Thyroid gland (tissue), 4 donors: ENCODE measurements at regions not wholly inside any gene's neighbourhood (a gene's known extent, or its start where the extent isn't known, plus 50 kb on each side); places are given as distances from the start of the nearest gene placed in this dataset.

Source experiments
- DNase-seq, 2 donors: peaks; one replicate each; pipeline ENCODE4 v3.0.0-alpha.2; 2019
- H3K27ac ChIP-seq, 3 donors: fragments of 200-600 bp; sonication (generic); 1 replicate in 2 of 3; 2 replicates in 1 of 3; pipeline ENCODE4 v1.5.1; 2016 to 2019; ENCODE audit warnings: mild to moderate bottlenecking in 1 of 3, moderate library complexity in 1 of 3
- H3K27me3 ChIP-seq: fragments of 200-600 bp; sonication (generic); one replicate; pipeline ENCODE4 v1.5.1; 2019
- H3K36me3 ChIP-seq, 2 donors: fragments of 200-600 bp; sonication (generic); one replicate each; pipeline ENCODE4 v1.5.1; 2016 to 2019
- H3K4me1 ChIP-seq, 2 donors: fragments of 200-600 bp; sonication (generic); one replicate each; pipeline ENCODE4 v1.5.1; 2017 to 2019
- H3K4me3 ChIP-seq, 3 donors: fragments of 200-600 bp; sonication (generic); replicated peaks in 1 of 3; 1 replicate in 2 of 3; 2 replicates in 1 of 3; pipeline ENCODE4 v1.5.1; 2016; ENCODE audit warnings: mild to moderate bottlenecking in 1 of 3
- H3K9me3 ChIP-seq: fragments of 200-600 bp; sonication (generic); one replicate; pipeline ENCODE4 v1.5.1; 2017
- POLR2A ChIP-seq, 2 donors: fragments of 450-650 bp; IDR thresholded peaks; one replicate each; pipeline ENCODE4 v1.6.1; 2017; ENCODE audit warnings: antibody characterized with exemption in 2 of 2, mild to moderate bottlenecking in 2 of 2, moderate library complexity in 1 of 2
- WGBS, 2 donors: methylation state at CpG; one replicate each; pipeline ENCODE4 v1.1.5; 2017; 5-methylcytosine and 5-hydroxymethylcytosine counted together
- intact Hi-C: fragments of 100-400 bp; cut with DNase I; formaldehyde crosslinking; loops from one replicate; pipeline ENCODE4 v1.15.1; 2023
- TF ChIP-seq, protein P1 (sequence below), 6 experiments: fragments of 200-600 bp in 3 of 6; fragments of 450-650 bp in 3 of 6; sonication (generic) in 3 of 6; IDR thresholded peaks; one replicate each; pipeline ENCODE4 v1.5.1; 2016 to 2019; ENCODE audit warnings: antibody characterized with exemption in 6 of 6, mild to moderate bottlenecking in 2 of 6, inconsistent platforms in 1 of 6, moderate library complexity in 1 of 6

DNA sequence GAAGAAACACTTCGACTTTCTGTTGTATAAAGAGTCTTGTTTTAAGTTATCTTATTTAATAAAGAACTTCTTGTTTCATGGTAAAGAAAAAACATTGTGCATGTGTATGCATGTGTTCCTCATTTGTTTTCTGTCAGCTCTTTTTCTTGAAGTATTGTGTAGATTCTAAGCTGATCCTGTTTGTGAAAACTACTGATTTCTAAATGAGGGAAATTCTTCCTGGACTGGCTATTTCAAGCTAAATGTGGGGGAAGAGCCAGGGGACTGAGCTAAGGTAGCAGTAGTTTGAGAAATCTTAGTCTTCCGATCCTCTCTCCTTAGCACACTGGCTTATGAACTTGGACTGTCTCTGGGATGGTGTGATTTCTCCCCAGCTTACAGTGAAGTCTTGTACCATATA lies 56.4 kb upstream of the RBMS1 start:
- H3K36me3 ChIP-seq: no peaks in the 10 kb centered on the region
- no peak overlapping the region for H3K4me3 ChIP-seq
- no peak overlapping the region for H3K27ac ChIP-seq
- TF ChIP-seq, protein P1, sequence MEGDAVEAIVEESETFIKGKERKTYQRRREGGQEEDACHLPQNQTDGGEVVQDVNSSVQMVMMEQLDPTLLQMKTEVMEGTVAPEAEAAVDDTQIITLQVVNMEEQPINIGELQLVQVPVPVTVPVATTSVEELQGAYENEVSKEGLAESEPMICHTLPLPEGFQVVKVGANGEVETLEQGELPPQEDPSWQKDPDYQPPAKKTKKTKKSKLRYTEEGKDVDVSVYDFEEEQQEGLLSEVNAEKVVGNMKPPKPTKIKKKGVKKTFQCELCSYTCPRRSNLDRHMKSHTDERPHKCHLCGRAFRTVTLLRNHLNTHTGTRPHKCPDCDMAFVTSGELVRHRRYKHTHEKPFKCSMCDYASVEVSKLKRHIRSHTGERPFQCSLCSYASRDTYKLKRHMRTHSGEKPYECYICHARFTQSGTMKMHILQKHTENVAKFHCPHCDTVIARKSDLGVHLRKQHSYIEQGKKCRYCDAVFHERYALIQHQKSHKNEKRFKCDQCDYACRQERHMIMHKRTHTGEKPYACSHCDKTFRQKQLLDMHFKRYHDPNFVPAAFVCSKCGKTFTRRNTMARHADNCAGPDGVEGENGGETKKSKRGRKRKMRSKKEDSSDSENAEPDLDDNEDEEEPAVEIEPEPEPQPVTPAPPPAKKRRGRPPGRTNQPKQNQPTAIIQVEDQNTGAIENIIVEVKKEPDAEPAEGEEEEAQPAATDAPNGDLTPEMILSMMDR (IDR thresholded peaks at IDR 0.05): no peak
- no peak for TF ChIP-seq POLR2A (IDR thresholded peaks at IDR 0.05)
- DNase-seq: no peak
- intact Hi-C loops: no loop called here
- H3K27me3 ChIP-seq: no peaks in the 10 kb centered on the region
- no peaks in the 10 kb centered on the region for H3K4me1 ChIP-seq
- H3K9me3 ChIP-seq: no peaks in the 10 kb centered on the region
- WGBS, 2 donors: 90 to 93% methylated on average over 2 of the region's 2 CpGs

DNA sequence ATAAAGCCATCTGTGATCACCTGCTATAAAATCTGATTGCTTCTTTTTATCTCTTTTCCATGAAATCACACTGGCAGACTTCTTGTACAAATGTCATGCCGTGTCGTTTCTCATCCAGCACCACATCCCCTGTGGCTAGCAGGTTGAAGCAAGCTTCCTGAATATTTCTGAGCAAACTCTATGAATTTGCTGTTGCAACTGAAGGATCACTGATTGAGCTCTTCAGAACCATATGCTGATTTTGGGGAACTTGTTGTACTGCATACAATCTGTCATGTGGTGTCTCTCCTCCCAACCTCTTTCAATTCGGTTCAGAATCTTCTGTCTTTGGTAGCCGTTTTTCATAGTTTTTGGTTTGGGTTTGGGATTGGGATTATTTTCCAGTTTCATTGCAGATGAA lies 57.7 kb upstream of the RBMS1 start:
- H3K4me3 ChIP-seq: no peak overlapping the region

DNA sequence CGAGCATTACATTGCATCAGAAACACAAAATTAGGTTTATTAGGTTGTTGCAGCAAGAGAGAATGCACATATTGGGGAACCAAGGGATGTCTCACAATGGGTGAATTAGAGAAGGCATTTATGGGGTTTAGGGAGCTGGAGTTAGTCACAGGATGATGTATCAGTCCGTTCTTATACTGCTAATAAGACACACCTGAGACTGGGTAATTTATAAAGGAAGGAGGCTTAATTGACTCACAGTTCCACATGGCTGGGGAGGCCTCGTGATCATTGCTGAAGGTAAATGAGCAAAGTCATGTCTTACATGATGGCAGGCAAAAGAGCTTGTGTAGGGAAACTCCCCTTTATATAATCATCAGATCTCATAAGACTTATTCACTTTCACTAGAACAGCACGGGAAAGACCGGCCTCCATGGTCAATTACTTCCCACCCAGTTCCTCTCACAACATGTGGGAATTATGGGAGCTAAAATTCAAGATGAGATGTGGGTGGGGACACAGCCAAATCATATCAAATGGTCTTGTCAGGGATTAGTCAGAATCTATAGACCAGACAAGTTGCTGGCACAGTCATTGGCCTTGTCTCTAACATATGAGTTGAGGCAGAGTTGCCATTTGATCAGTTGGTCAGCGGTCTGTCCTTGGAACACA lies 61.9 kb upstream of the RBMS1 start:
- H3K36me3 ChIP-seq: no peaks in the 10 kb centered on the region
- H3K9me3 ChIP-seq: no peaks in the 10 kb centered on the region
- no peak overlapping the region for H3K4me3 ChIP-seq
- H3K27me3 ChIP-seq: no peaks in the 10 kb centered on the region
- no peak for TF ChIP-seq POLR2A (IDR thresholded peaks at IDR 0.05)
- TF ChIP-seq, protein P1 (IDR thresholded peaks at IDR 0.05): no peak
- H3K4me1 ChIP-seq: no peaks in the 10 kb centered on the region
- no peak for DNase-seq
- no peak overlapping the region for H3K27ac ChIP-seq
- WGBS, 2 donors: 94 to 97% methylated on average over 6 of the region's 6 CpGs
- intact Hi-C loops: no loop called here

More for the DNA sequence above, 57.7 kb upstream of the RBMS1 start:
- Histone ChIP-seq H3K36me3 (no peaks in the 10 kb centered on the region), H3K9me3 (no peaks in the 10 kb centered on the region), H3K27ac (no peak overlapping the region), H3K27me3 (no peaks in the 10 kb centered on the region), H3K4me1 (no peaks in the 10 kb centered on the region)
- DNase-seq: no peak
- intact Hi-C loops: no loop called here
- 69 to 72% methylated on average over 4 of the region's 4 CpGs for WGBS, 2 donors
- no peak for TF ChIP-seq POLR2A (IDR thresholded peaks at IDR 0.05)

DNA sequence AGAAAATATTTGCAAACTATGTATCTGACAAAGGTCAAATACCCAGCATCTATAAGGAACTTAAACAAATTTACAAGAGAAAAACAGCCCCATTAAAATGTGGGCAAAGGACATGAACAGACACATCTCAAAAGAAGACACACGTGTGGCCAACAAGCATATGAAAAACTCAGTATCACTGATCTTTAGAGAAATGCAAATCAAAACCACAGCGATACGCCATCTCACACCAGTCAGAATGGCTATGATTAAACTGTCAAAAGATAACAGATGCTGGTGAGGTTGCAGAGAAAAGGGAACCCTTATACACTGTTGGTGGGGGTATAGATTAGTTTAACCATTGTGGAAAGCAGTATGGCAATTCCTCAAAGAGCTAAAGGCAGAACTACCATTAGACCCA lies 64.3 kb upstream of the RBMS1 start:
- Histone ChIP-seq H3K36me3 (no peaks in the 10 kb centered on the region), H3K27me3 (no peaks in the 10 kb centered on the region), H3K4me1 (peaks cover 0 to 5% of the 10 kb centered on the region in 2 donors), H3K27ac (no peak overlapping the region), H3K9me3 (no peaks in the 10 kb centered on the region), H3K4me3 (no peak overlapping the region)
- intact Hi-C loops: no loop called here
- TF ChIP-seq, protein P1 (IDR thresholded peaks at IDR 0.05): no peak
- TF ChIP-seq POLR2A (IDR thresholded peaks at IDR 0.05): no peak
- DNase-seq: no peak
- WGBS, 2 donors: 90 to 96% methylated on average over 3 of the region's 3 CpGs

DNA sequence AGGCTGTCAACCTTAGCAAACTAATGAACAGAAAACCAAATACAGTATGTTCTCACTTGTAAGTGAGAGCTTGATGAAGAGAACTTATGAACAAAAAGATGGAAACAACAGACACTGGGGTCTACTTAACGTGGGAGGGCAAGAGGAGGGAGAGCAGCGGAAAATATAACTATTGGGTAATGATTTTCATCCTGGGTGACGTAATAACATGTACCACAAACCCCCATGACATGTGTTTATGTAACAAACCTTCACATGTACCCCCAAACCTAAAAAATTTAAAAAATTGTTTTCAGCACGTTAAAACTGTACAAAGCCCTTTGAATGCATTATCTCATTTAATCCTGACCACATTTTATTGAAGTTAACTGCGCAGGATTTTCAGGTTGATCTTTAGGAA lies 64.9 kb upstream of the RBMS1 start:
- no peaks in the 10 kb centered on the region for H3K36me3 ChIP-seq
- no peak for DNase-seq
- H3K4me1 ChIP-seq: peaks cover 0 to 5% of the 10 kb centered on the region in 2 donors
- H3K9me3 ChIP-seq: no peaks in the 10 kb centered on the region
- no peak for TF ChIP-seq POLR2A (IDR thresholded peaks at IDR 0.05)
- TF ChIP-seq, protein P1 (IDR thresholded peaks at IDR 0.05): no peak
- no peak overlapping the region for H3K27ac ChIP-seq
- no peak overlapping the region for H3K4me3 ChIP-seq
- intact Hi-C loops: no loop called here
- H3K27me3 ChIP-seq: no peaks in the 10 kb centered on the region
- 92 to 95% methylated on average over 5 of the region's 5 CpGs for WGBS, 2 donors
